Endothelial cell of umbilical vein (primary cell): ENCODE measurements at regions not wholly inside any gene's neighbourhood (a gene's known extent, or its start where the extent isn't known, plus 50 kb on each side); places are given as distances from the start of the nearest gene placed in this dataset.

Experiments
- BruUV-seq: library from RNA; stranded (reverse); fragments of 400-500 nt; replicated peaks from 2 replicates; lab custom pipeline; 2021; lab: Mats Ljungman, UMichigan
- CTCF ChIA-PET: fragments of 300-600, 350-600 bp; sonication (Branson Sonifier 250); formaldehyde crosslinking; loops from one replicate; lab custom pipeline; 2021; ENCODE audit warnings: antibody characterized with exemption, inconsistent platforms; lab: Charles Lee
- POLR2A ChIA-PET: fragments of 300-600, 350-600 bp; sonication (Branson Sonifier 250); formaldehyde crosslinking; loops from one replicate; lab custom pipeline; 2021; ENCODE audit warnings: antibody characterized with exemption, inconsistent platforms; lab: Charles Lee
- DNase-seq: peaks from one replicate; pipeline ENCODE4 v3.0.0-alpha.2; 2011; ENCODE audit warnings: low read depth, low spot score
- FAIRE-seq: peaks from 2 replicates; lab custom pipeline; 2011; peaks lifted over from hg19 to GRCh38; lab: Jason Lieb, UNC
- H2AFZ ChIP-seq: 2 replicates; pipeline ENCODE4 v1.6.0; 2012; ENCODE audit warnings: low read depth, low read length, control low read depth, inconsistent platforms
- H3K27ac ChIP-seq: 2 replicates; pipeline ENCODE4 v1.5.1; 2011; ENCODE audit warnings: low read depth, mild to moderate bottlenecking, control low read depth, low read length, moderate library complexity; ENCODE audit not compliant: insufficient read depth
- H3K27me3 ChIP-seq, 2 experiments: 2 replicates each; pipeline versions ENCODE4 v1.6.0 to v1.6.1; 2011; ENCODE audit warnings: low read length in 2 of 2, mixed read lengths in 1 of 2; ENCODE audit not compliant: control insufficient read depth in 2 of 2, insufficient read depth in 2 of 2
- H3K36me3 ChIP-seq, 2 experiments: 2 replicates in 1 of 2; 3 replicates in 1 of 2; pipeline ENCODE4 v1.5.1; 2011; ENCODE audit warnings: low read length in 2 of 2, mild to moderate bottlenecking in 1 of 2, moderate library complexity in 1 of 2; ENCODE audit not compliant: control insufficient read depth in 2 of 2, insufficient read depth in 2 of 2; ENCODE audit errors: extremely low read depth in 1 of 2
- H3K4me1 ChIP-seq: 3 replicates; pipeline ENCODE4 v1.5.1; 2011; ENCODE audit warnings: mild to moderate bottlenecking, low read length; ENCODE audit not compliant: control insufficient read depth, insufficient read depth; ENCODE audit errors: extremely low read depth
- H3K4me2 ChIP-seq: 2 replicates; pipeline ENCODE4 v1.6.1; 2011; ENCODE audit warnings: low read length, control low read depth, mixed read lengths; ENCODE audit not compliant: insufficient read depth
- H3K4me3 ChIP-seq, 3 experiments: fragments of 200-600 bp in 1 of 3; sonication (generic), shearing (Covaris generic) in 1 of 3; replicated peaks in 1 of 3; 2 replicates each; pipeline ENCODE4 v1.5.1; 2011 to 2016; ENCODE audit warnings: control low read depth in 3 of 3, low read length in 3 of 3, mild to moderate bottlenecking in 2 of 3, inconsistent platforms in 1 of 3, low read depth in 1 of 3, moderate library complexity in 1 of 3; ENCODE audit not compliant: insufficient read depth in 1 of 3
- H3K79me2 ChIP-seq: 2 replicates; pipeline ENCODE4 v1.6.0; 2012; ENCODE audit warnings: low read length, inconsistent platforms; ENCODE audit not compliant: control insufficient read depth, insufficient read depth
- H3K9ac ChIP-seq: replicated peaks from 2 replicates; pipeline ENCODE3; 2011; ENCODE audit warnings: low read length, control low read depth; ENCODE audit not compliant: insufficient read depth; ENCODE audit errors: extremely low read depth
- H3K9me1 ChIP-seq: replicated peaks from 3 replicates; pipeline ENCODE4 v1.6.0; 2011; ENCODE audit warnings: mild to moderate bottlenecking, low read length; ENCODE audit not compliant: control insufficient read depth, insufficient read depth; ENCODE audit errors: extremely low read depth
- H3K9me3 ChIP-seq: replicated peaks from 2 replicates; pipeline ENCODE4 v1.5.1; 2012; ENCODE audit warnings: low read length, inconsistent platforms; ENCODE audit not compliant: control insufficient read depth, insufficient read depth
- H4K20me1 ChIP-seq: replicated peaks from 2 replicates; pipeline ENCODE3; 2011; ENCODE audit warnings: mild to moderate bottlenecking, low read length; ENCODE audit not compliant: control insufficient read depth, insufficient read depth; ENCODE audit errors: extremely low read depth
- CTCF ChIP-seq, 2 donors: IDR thresholded peaks; 1 replicate in 1 of 2; 2 replicates in 1 of 2; pipeline ENCODE4 v1.5.1; 2011; ENCODE audit warnings: low read length in 2 of 2, mild to moderate bottlenecking in 2 of 2, moderate library complexity in 2 of 2, control low read depth in 1 of 2, inconsistent platforms in 1 of 2, low read depth in 1 of 2; ENCODE audit not compliant: insufficient read depth in 1 of 2; ENCODE audit errors: extremely low read depth in 1 of 2
- EZH2 ChIP-seq: IDR thresholded peaks from 2 replicates; pipeline ENCODE4 v1.6.1; 2012; ENCODE audit warnings: borderline replicate concordance, low read depth, mild to moderate bottlenecking, moderate library complexity, low read length, inconsistent platforms; ENCODE audit not compliant: severe bottlenecking
- FOS ChIP-seq: IDR thresholded peaks from 2 replicates; pipeline ENCODE4 v1.6.1; 2011; ENCODE audit warnings: mild to moderate bottlenecking, low read length, moderate library complexity, borderline replicate concordance; ENCODE audit not compliant: insufficient read depth
- GATA2 ChIP-seq: IDR thresholded peaks from 2 replicates; pipeline ENCODE4 v1.7.0; 2011; ENCODE audit warnings: low read depth, mild to moderate bottlenecking, moderate library complexity, mixed read lengths, low read length; ENCODE audit not compliant: insufficient read length, insufficient read depth
- JUN ChIP-seq: IDR thresholded peaks from 2 replicates; pipeline ENCODE4 v1.6.1; 2011; ENCODE audit warnings: borderline replicate concordance, low read depth; ENCODE audit not compliant: insufficient read length, insufficient read depth
- MAX ChIP-seq: IDR thresholded peaks from 2 replicates; pipeline ENCODE4 v1.6.1; 2011; ENCODE audit not compliant: insufficient read depth, insufficient read length
- MYC ChIP-seq: IDR thresholded peaks from one replicate; pipeline ENCODE4 v1.6.1; 2011; ENCODE audit warnings: mild to moderate bottlenecking, low read depth, low read length
- POLR2A ChIP-seq: IDR thresholded peaks from 2 replicates; pipeline ENCODE4 v1.6.1; 2012; ENCODE audit warnings: low read depth, mild to moderate bottlenecking, control low read depth, low read length
- POLR2AphosphoS5 ChIP-seq: IDR thresholded peaks from 2 replicates; pipeline ENCODE4 v1.6.1; 2012; ENCODE audit warnings: low read depth, mild to moderate bottlenecking, control low read depth, low read length, moderate library complexity; ENCODE audit not compliant: insufficient read depth
- dilution Hi-C: fragments of 300-500 bp; cut with MboI; formaldehyde crosslinking; loops from one replicate; pipeline ENCODE4 v1.15.0; 2019; ENCODE audit warnings: low sequenced_read_pairs; ENCODE audit not compliant: extremely low pct_ligation_motif_present
- intact Hi-C: fragments of 100-400 bp; cut with micrococcal nuclease; formaldehyde crosslinking; loops from one replicate; pipeline ENCODE4 v1.10.0; 2022

GRCh38 chr5:51486158-51486557 is 102.9 kb downstream of the ISL1 start:
- Histone ChIP-seq H3K9me1 (no peaks in the 10 kb centered on the region), H2AFZ (no peak overlapping the region), H3K4me3 (no peak overlapping the region), H3K27ac (no peak overlapping the region), H3K4me2 (no peak overlapping the region), H3K36me3 (no peaks in the 10 kb centered on the region), H3K4me1 (no peaks in the 10 kb centered on the region), H3K27me3 (no peaks in the 10 kb centered on the region), H3K9ac (no peak overlapping the region), H3K9me3 (no peaks in the 10 kb centered on the region), H3K79me2 (no peaks in the 10 kb centered on the region), H4K20me1 (no peaks in the 10 kb centered on the region)
- ChIA-PET POLR2A (no interaction called here), CTCF (no interaction called here)
- dilution Hi-C loops, result no loop called here
- FAIRE-seq, result no peak
- intact Hi-C loops, result no loop called here
- no peak for DNase-seq
- no peak for TF ChIP-seq FOS
- no peak for TF ChIP-seq MYC
- TF ChIP-seq CTCF (IDR thresholded peaks at IDR 0.05; ENCODE audit: extremely low read depth in 1 of 2, insufficient read depth in 1 of 2, low read depth in 1 of 2, low read length in 2 of 2), result no peak
- no peak for TF ChIP-seq POLR2AphosphoS5
- TF ChIP-seq EZH2, result no peak
- no peak for TF ChIP-seq JUN
- no peak for TF ChIP-seq POLR2A
- BruUV-seq, result no TSS peak

GRCh38 chr5:51487952-51488351 is 104.7 kb downstream of the ISL1 start:
- H4K20me1 ChIP-seq, result no peaks in the 10 kb centered on the region
- BruUV-seq, result no TSS peak
- H3K27me3 ChIP-seq, result no peaks in the 10 kb centered on the region
- H2AFZ ChIP-seq, result no peak overlapping the region
- no peaks in the 10 kb centered on the region for H3K9me1 ChIP-seq
- intact Hi-C loops (no loop called here), dilution Hi-C loops (no loop called here)
- no peaks in the 10 kb centered on the region for H3K9me3 ChIP-seq
- H3K4me3 ChIP-seq, result no peak overlapping the region
- DNase-seq (no peak), FAIRE-seq (no peak)
- no peaks in the 10 kb centered on the region for H3K79me2 ChIP-seq
- H3K9ac ChIP-seq, result no peak overlapping the region
- H3K4me1 ChIP-seq, result no peaks in the 10 kb centered on the region
- no peak for TF ChIP-seq MYC
- TF ChIP-seq POLR2A, result no peak
- no peak for TF ChIP-seq POLR2AphosphoS5
- TF ChIP-seq GATA2, result no peak
- no peak for TF ChIP-seq CTCF (IDR thresholded peaks at IDR 0.05; ENCODE audit: extremely low read depth in 1 of 2, insufficient read depth in 1 of 2, low read depth in 1 of 2, low read length in 2 of 2)
- no peak for TF ChIP-seq EZH2
- no peak for TF ChIP-seq FOS
- TF ChIP-seq JUN, result no peak
- no peak for TF ChIP-seq MAX
- CTCF ChIA-PET, result interaction anchor here (1.1 kb wide), 1 partner anchor 12 kb away, joined by 5 read pairs; no protein-coding TSS in a partner anchor
- H3K4me2 ChIP-seq, result no peak overlapping the region
- H3K36me3 ChIP-seq, result no peaks in the 10 kb centered on the region
- H3K27ac ChIP-seq, result no peak overlapping the region
- POLR2A ChIA-PET, result no interaction called here
